B cell (primary cell): ENCODE measurements at regions not wholly inside any gene's neighbourhood (a gene's known extent, or its start where the extent isn't known, plus 50 kb on each side); places are given as distances from the start of the nearest gene placed in this dataset.

Experiments
- ATAC-seq: fragments of 200-7000 bp; cut with Tn5 transposase; one replicate; pipeline ENCODE4 v1.10.0; 2021; ENCODE audit warnings: low read depth, mild to moderate bottlenecking, moderate number of reproducible peaks, moderate library complexity
- CTCF ChIA-PET: fragments of 350-600 bp; sonication (Branson Sonifier 250); formaldehyde crosslinking; loops from one replicate; lab custom pipeline; 2021; ENCODE audit warnings: antibody characterized with exemption, inconsistent platforms; lab: Charles Lee
- POLR2A ChIA-PET: fragments of 350-600 bp; sonication (Branson Sonifier 250); formaldehyde crosslinking; loops from one replicate; lab custom pipeline; 2021; ENCODE audit warnings: antibody characterized with exemption; lab: Charles Lee
- DNase-seq: peaks from one replicate; pipeline ENCODE4 v3.0.0; 2013
- H2AFZ ChIP-seq: 2 replicates; pipeline ENCODE4 v1.6.1; 2012; ENCODE audit warnings: mild to moderate bottlenecking, low read depth, low read length; ENCODE audit not compliant: insufficient read depth, poor library complexity, severe bottlenecking
- H3K27ac ChIP-seq, 2 donors: 1 replicate in 1 of 2; 2 replicates in 1 of 2; pipeline ENCODE4 v1.5.1; 2012 to 2013; ENCODE audit warnings: low read length in 2 of 2, mild to moderate bottlenecking in 2 of 2, moderate library complexity in 1 of 2
- H3K27me3 ChIP-seq, 4 experiments: fragments of 200-600 bp in 1 of 4; sonication (generic) in 1 of 4; replicated peaks in 1 of 4; 1 replicate in 2 of 4; 2 replicates in 2 of 4; pipeline versions ENCODE4 v1.6.1 to v1.7.0; 2013 to 2016; ENCODE audit warnings: low read length in 3 of 4, mild to moderate bottlenecking in 2 of 4, mixed read lengths in 1 of 4, moderate library complexity in 1 of 4; ENCODE audit not compliant: insufficient read depth in 4 of 4, control insufficient read depth in 3 of 4; ENCODE audit errors: control extremely low read depth in 1 of 4
- H3K36me3 ChIP-seq, 2 experiments: replicated peaks in 1 of 2; 1 replicate in 1 of 2; 2 replicates in 1 of 2; pipeline versions ENCODE4 v1.6.1 to v1.7.1; 2013; ENCODE audit warnings: low read length in 1 of 2; ENCODE audit not compliant: insufficient read depth in 2 of 2, control insufficient read depth in 1 of 2; ENCODE audit errors: control extremely low read depth in 1 of 2, extremely low read depth in 1 of 2
- H3K4me1 ChIP-seq, 2 donors: fragments of 200-600 bp in 1 of 2; sonication (generic) in 1 of 2; 1 replicate in 1 of 2; 2 replicates in 1 of 2; pipeline versions ENCODE4 v1.5.1 to v1.6.1; 2013 to 2017; ENCODE audit warnings: low read length in 2 of 2; ENCODE audit not compliant: control insufficient read depth in 2 of 2, insufficient read depth in 2 of 2
- H3K4me2 ChIP-seq: replicated peaks from 2 replicates; pipeline ENCODE3; 2012; ENCODE audit warnings: mild to moderate bottlenecking, low read depth, low read length; ENCODE audit not compliant: poor library complexity, severe bottlenecking
- H3K4me3 ChIP-seq, 5 experiments: fragments of 200-600 bp in 1 of 5; sonication (generic) in 1 of 5; 1 replicate in 3 of 5; 2 replicates in 2 of 5; pipeline versions ENCODE4 v1.5.1 to v1.7.0; 2011 to 2016; ENCODE audit warnings: low read length in 4 of 5, mild to moderate bottlenecking in 4 of 5, low read depth in 2 of 5, control low read depth in 1 of 5, moderate library complexity in 1 of 5; ENCODE audit not compliant: insufficient read depth in 1 of 5; ENCODE audit errors: control extremely low read depth in 1 of 5, extremely low read depth in 1 of 5
- H3K79me2 ChIP-seq: fragments of 200-600 bp; sonication (generic); one replicate; pipeline ENCODE4 v1.6.0; 2016; ENCODE audit warnings: low read length; ENCODE audit not compliant: control insufficient read depth, insufficient read depth
- H3K9ac ChIP-seq: fragments of 200-600 bp; sonication (generic); 2 replicates; pipeline ENCODE4 v1.6.1; 2017; ENCODE audit warnings: mild to moderate bottlenecking, low read length, moderate library complexity
- H3K9me3 ChIP-seq, 3 donors: one replicate each; pipeline versions ENCODE4 v1.6.1 to v1.7.1; 2013; ENCODE audit warnings: low read length in 2 of 3; ENCODE audit not compliant: control insufficient read depth in 2 of 3, insufficient read depth in 1 of 3; ENCODE audit errors: control extremely low read depth in 1 of 3
- H4K20me1 ChIP-seq: 2 replicates; pipeline ENCODE4 v1.6.0; 2012; ENCODE audit warnings: mild to moderate bottlenecking, low read length; ENCODE audit not compliant: insufficient read depth, control insufficient read depth, poor library complexity, severe bottlenecking
- H3K27ac Mint-ChIP-seq: one replicate; pipeline ENCODE4 v1.8.0; 2021; ENCODE audit warnings: mixed read lengths
- H3K27me3 Mint-ChIP-seq: one replicate; pipeline ENCODE4 v1.8.0; 2021; ENCODE audit warnings: mixed read lengths
- H3K4me1 Mint-ChIP-seq: one replicate; pipeline ENCODE4 v1.8.0; 2021; ENCODE audit warnings: mixed read lengths
- H3K4me3 Mint-ChIP-seq: one replicate; pipeline ENCODE4 v1.8.0; 2021; ENCODE audit warnings: mixed read lengths
- H3K9me3 Mint-ChIP-seq: one replicate; pipeline ENCODE4 v1.8.0; 2022; ENCODE audit warnings: mixed read lengths; ENCODE audit not compliant: insufficient read depth
- EZH2 ChIP-seq: IDR thresholded peaks from 2 replicates; pipeline ENCODE4 v1.6.1; 2012; ENCODE audit warnings: borderline replicate concordance, low read depth, mild to moderate bottlenecking, moderate library complexity, low read length; ENCODE audit not compliant: insufficient read depth, poor library complexity, severe bottlenecking
- WGBS: methylation state at CpG from one replicate; pipeline ENCODE4 v1.1.5; 2013; ENCODE audit warnings: missing lambda C conversion rate; ENCODE audit not compliant: insufficient coverage; 5-methylcytosine and 5-hydroxymethylcytosine counted together
- intact Hi-C: fragments of 100-400 bp; cut with micrococcal nuclease; formaldehyde crosslinking; loops from one replicate; pipeline ENCODE4 v1.10.0; 2022
- TF ChIP-seq, protein P1 (sequence below): fragments of 200-600 bp; IDR thresholded peaks from one replicate; pipeline ENCODE4 v1.8.0; 2022; ENCODE audit warnings: antibody characterized with exemption, mild to moderate bottlenecking

DNA sequence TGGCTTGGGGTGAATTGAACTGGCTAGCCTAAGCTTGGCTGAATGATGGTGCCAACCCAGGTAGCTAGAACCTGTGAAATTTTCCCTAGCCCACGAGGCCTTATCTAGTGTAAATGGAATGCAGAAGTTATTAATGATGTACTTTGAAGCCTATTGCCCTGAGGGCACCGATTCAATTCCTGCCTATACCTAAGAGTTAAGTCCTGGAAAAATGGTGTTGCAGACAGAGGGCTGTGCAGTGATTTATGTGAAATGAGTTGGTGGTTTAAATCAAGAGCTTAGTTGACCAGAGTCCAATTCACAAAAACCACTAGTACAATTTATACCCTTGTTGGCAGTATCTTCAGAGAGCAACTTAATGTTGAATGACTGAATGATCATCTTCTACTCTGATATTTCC is 373.8 kb upstream of the JAG1 start:
- Histone ChIP-seq H3K27me3 (no peaks in the 10 kb centered on the region), H3K4me3 (no peak overlapping the region), H3K27ac (no peak overlapping the region), H3K9me3 (no peaks in the 10 kb centered on the region), H3K79me2 (no peaks in the 10 kb centered on the region), H3K36me3 (no peaks in the 10 kb centered on the region), H4K20me1 (no peaks in the 10 kb centered on the region), H2AFZ (no peak overlapping the region), H3K9ac (no peak overlapping the region), H3K4me1 (no peaks in the 10 kb centered on the region), H3K4me2 (no peak overlapping the region)
- Mint-ChIP-seq H3K9me3 (peaks cover 10% of the 10 kb centered on the region), H3K4me1 (no peaks in the 10 kb centered on the region), H3K27me3 (no peaks in the 10 kb centered on the region), H3K27ac (no peak overlapping the region), H3K4me3 (no peak overlapping the region)
- WGBS = 100% methylated on average over 1 of the region's 2 CpGs
- TF ChIP-seq EZH2 = no peak
- TF ChIP-seq, protein P1, sequence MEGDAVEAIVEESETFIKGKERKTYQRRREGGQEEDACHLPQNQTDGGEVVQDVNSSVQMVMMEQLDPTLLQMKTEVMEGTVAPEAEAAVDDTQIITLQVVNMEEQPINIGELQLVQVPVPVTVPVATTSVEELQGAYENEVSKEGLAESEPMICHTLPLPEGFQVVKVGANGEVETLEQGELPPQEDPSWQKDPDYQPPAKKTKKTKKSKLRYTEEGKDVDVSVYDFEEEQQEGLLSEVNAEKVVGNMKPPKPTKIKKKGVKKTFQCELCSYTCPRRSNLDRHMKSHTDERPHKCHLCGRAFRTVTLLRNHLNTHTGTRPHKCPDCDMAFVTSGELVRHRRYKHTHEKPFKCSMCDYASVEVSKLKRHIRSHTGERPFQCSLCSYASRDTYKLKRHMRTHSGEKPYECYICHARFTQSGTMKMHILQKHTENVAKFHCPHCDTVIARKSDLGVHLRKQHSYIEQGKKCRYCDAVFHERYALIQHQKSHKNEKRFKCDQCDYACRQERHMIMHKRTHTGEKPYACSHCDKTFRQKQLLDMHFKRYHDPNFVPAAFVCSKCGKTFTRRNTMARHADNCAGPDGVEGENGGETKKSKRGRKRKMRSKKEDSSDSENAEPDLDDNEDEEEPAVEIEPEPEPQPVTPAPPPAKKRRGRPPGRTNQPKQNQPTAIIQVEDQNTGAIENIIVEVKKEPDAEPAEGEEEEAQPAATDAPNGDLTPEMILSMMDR = no peak
- ATAC-seq = no peak
- POLR2A ChIA-PET = no interaction called here
- DNase-seq = no peak
- CTCF ChIA-PET = no interaction called here
- intact Hi-C loops = no loop called here

DNA sequence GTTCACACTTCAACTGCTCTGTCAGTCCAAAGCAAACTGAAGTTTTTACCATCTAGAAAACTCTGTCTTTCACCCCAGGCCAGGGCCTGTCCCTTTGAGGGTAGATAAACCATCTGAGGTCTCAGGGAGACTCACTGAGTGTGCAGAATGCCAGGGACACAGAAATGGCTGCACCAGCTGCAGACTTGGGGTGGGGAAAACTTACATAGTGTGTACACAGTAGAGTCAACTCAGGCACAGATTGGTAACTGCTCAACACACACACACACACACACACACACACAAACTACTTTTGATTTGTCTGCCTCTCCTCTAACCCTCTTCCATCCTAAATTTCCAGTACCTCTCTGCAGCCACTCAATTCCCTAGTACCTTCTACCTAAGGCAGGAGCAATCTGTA is 374.9 kb upstream of the JAG1 start:
- ChIA-PET POLR2A (no interaction called here), CTCF (no interaction called here)
- no peaks in the 10 kb centered on the region for H3K9me3 ChIP-seq
- peaks cover 10% of the 10 kb centered on the region for H3K9me3 Mint-ChIP-seq
- no peaks in the 10 kb centered on the region for H3K27me3 ChIP-seq
- H3K27ac Mint-ChIP-seq = no peak overlapping the region
- no peaks in the 10 kb centered on the region for H4K20me1 ChIP-seq
- H3K27ac ChIP-seq = no peak overlapping the region
- no peaks in the 10 kb centered on the region for H3K27me3 Mint-ChIP-seq
- no peak overlapping the region for H3K4me3 Mint-ChIP-seq
- H3K36me3 ChIP-seq = no peaks in the 10 kb centered on the region
- no peak overlapping the region for H3K9ac ChIP-seq
- H3K79me2 ChIP-seq = no peaks in the 10 kb centered on the region
- DNase-seq (no peak), ATAC-seq (no peak)
- no peak overlapping the region for H3K4me2 ChIP-seq
- no peak overlapping the region for H2AFZ ChIP-seq
- intact Hi-C loops = no loop called here
- TF ChIP-seq, protein P1 = no peak
- no peak for TF ChIP-seq EZH2
- H3K4me3 ChIP-seq = no peak overlapping the region
- H3K4me1 ChIP-seq = no peaks in the 10 kb centered on the region
- no peaks in the 10 kb centered on the region for H3K4me1 Mint-ChIP-seq
